GM19239 (cell line): ENCODE measurements at regions not wholly inside any gene's neighbourhood (a gene's known extent, or its start where the extent isn't known, plus 50 kb on each side); places are given as distances from the start of the nearest gene placed in this dataset.
"Not testable (repeated sequence)": the region's sequence is repeated elsewhere in the genome, so short reads cannot be mapped to it uniquely, and the experiment has no call there.

Experiments
- DNase-seq: peaks from one replicate; pipeline ENCODE4 v3.0.0; 2011; ENCODE audit warnings: low spot score; ENCODE audit not compliant: insufficient read length
- FAIRE-seq: peaks from 2 replicates; lab custom pipeline; 2011; peaks lifted over from hg19 to GRCh38; lab: Jason Lieb, UNC

- FAIRE-seq = no peak
- no peak for DNase-seq
Measured at GRCh38 chr14:57008534-57008933, 198.3 kb upstream of the OTX2 start.

- DNase-seq (no peak), FAIRE-seq (no peak)
Measured at GRCh38 chr14:56998728-56999127, 188.4 kb upstream of the OTX2 start.

GRCh38 chr14:56996721-56997399 is 186.6 kb upstream of the OTX2 start:
- FAIRE-seq (no peak), DNase-seq (no peak)

- FAIRE-seq (no peak), DNase-seq (no peak)
Measured at GRCh38 chr14:56995010-56995409, 184.7 kb upstream of the OTX2 start.

- FAIRE-seq (no peak), DNase-seq (no peak)
Measured at GRCh38 chr14:56992332-56992820, 182.1 kb upstream of the OTX2 start.

- not testable (repeated sequence) for FAIRE-seq, DNase-seq
Measured at GRCh38 chr14:56990991-56991627, 180.8 kb upstream of the OTX2 start.

- DNase-seq (no peak), FAIRE-seq (no peak)
Measured at GRCh38 chr14:56989359-56989758, 179.1 kb upstream of the OTX2 start.

GRCh38 chr14:56979936-56980335 is 169.7 kb upstream of the OTX2 start:
- DNase-seq = no peak
- no peak for FAIRE-seq

- FAIRE-seq (no peak), DNase-seq (no peak)
Measured at GRCh38 chr14:56976211-56976610, 165.9 kb upstream of the OTX2 start.

GRCh38 chr14:56975521-56975920 is 165.2 kb upstream of the OTX2 start:
- FAIRE-seq (no peak), DNase-seq (no peak)

GRCh38 chr14:56972948-56973347 is 162.7 kb upstream of the OTX2 start:
- DNase-seq = no peak
- no peak for FAIRE-seq

- no peak for DNase-seq
- FAIRE-seq = no peak
Measured at GRCh38 chr14:56964895-56965294, 154.6 kb upstream of the OTX2 start.

GRCh38 chr14:56963381-56963780 is 153.1 kb upstream of the OTX2 start:
- DNase-seq (no peak), FAIRE-seq (no peak)

GRCh38 chr14:56962444-56963080 is 152.3 kb upstream of the OTX2 start:
- DNase-seq (no peak), FAIRE-seq (no peak)

GRCh38 chr14:56959869-56960268 is 149.6 kb upstream of the OTX2 start:
- FAIRE-seq (no peak), DNase-seq (no peak)

- DNase-seq = no peak
- FAIRE-seq = no peak
Measured at GRCh38 chr14:56959121-56959520, 148.8 kb upstream of the OTX2 start.

GRCh38 chr14:56956182-56956581 is 145.9 kb upstream of the OTX2 start:
- no peak for DNase-seq
- no peak for FAIRE-seq

GRCh38 chr14:56955745-56956144 is 145.5 kb upstream of the OTX2 start:
- FAIRE-seq (no peak), DNase-seq (no peak)

- FAIRE-seq (no peak), DNase-seq (no peak)
Measured at GRCh38 chr14:56953884-56954283, 143.6 kb upstream of the OTX2 start.

GRCh38 chr14:56952766-56953473 is 142.6 kb upstream of the OTX2 start:
- DNase-seq = no peak
- no peak for FAIRE-seq

GRCh38 chr14:56949828-56950227 is 139.5 kb upstream of the OTX2 start:
- no peak for FAIRE-seq
- no peak for DNase-seq
